ENCODE measurements at regions not wholly inside any gene's neighbourhood (a gene's known extent, or its start where the extent isn't known, plus 50 kb on each side); places are given as distances from the start of the nearest gene placed in this dataset.
"Not testable (repeated sequence)": the region's sequence is repeated elsewhere in the genome, so short reads cannot be mapped to it uniquely, and the experiment has no call there.

- no peak for DNase-seq (ENCODE audit: low spot score)
Observed at GRCh38 chr10:7069706-7070105, 341.1 kb downstream of the SFMBT2 start.

GRCh38 chr10:7056216-7056615, 354.6 kb downstream of the SFMBT2 start:
- DNase-seq (ENCODE audit: low spot score) = no peak

GRCh38 chr10:7054915-7055314, 355.9 kb downstream of the SFMBT2 start:
- DNase-seq (ENCODE audit: low spot score) = no peak

GRCh38 chr10:7053195-7053594, 357.6 kb downstream of the SFMBT2 start:
- no peak for DNase-seq (ENCODE audit: low spot score)

GRCh38 chr10:7050024-7050423, 360.8 kb downstream of the SFMBT2 start:
- DNase-seq (ENCODE audit: low spot score) = not testable (repeated sequence)

GRCh38 chr10:7048061-7048460, 362.8 kb downstream of the SFMBT2 start:
- DNase-seq (ENCODE audit: low spot score) = no peak

- DNase-seq (ENCODE audit: low spot score) = no peak
Observed at GRCh38 chr10:7046615-7047014, 364.2 kb downstream of the SFMBT2 start.

GRCh38 chr10:7045891-7046599, 364.8 kb downstream of the SFMBT2 start:
- DNase-seq (ENCODE audit: low spot score) = no peak

GRCh38 chr10:7043055-7043653, 367.7 kb downstream of the SFMBT2 start:
- DNase-seq (ENCODE audit: low spot score) = no peak

- no peak for DNase-seq (ENCODE audit: low spot score)
Observed at GRCh38 chr10:7042419-7043054, 368.3 kb downstream of the SFMBT2 start.

GRCh38 chr10:7042000-7042399, 368.8 kb downstream of the SFMBT2 start:
- DNase-seq (ENCODE audit: low spot score) = no peak

GRCh38 chr10:7040681-7041080, 370.2 kb downstream of the SFMBT2 start:
- no peak for DNase-seq (ENCODE audit: low spot score)

GRCh38 chr10:7039859-7040258, 371.0 kb downstream of the SFMBT2 start:
- DNase-seq (ENCODE audit: low spot score) = no peak

- DNase-seq (ENCODE audit: low spot score) = no peak
Observed at GRCh38 chr10:7038416-7038815, 372.4 kb downstream of the SFMBT2 start.

- DNase-seq (ENCODE audit: low spot score) = not testable (repeated sequence)
Observed at GRCh38 chr10:7037434-7037833, 373.4 kb downstream of the SFMBT2 start.

- no peak for DNase-seq (ENCODE audit: low spot score)
Observed at GRCh38 chr10:7036951-7037350, 373.9 kb downstream of the SFMBT2 start.

GRCh38 chr10:7035126-7035761, 375.6 kb downstream of the SFMBT2 start:
- no peak for DNase-seq (ENCODE audit: low spot score)

- no peak for DNase-seq (ENCODE audit: low spot score)
Observed at GRCh38 chr10:7033031-7033430, 377.8 kb downstream of the SFMBT2 start.

GRCh38 chr10:7030134-7030855, 380.5 kb downstream of the SFMBT2 start:
- DNase-seq (ENCODE audit: low spot score) = no peak

GRCh38 chr10:7029672-7030071, 381.2 kb downstream of the SFMBT2 start:
- DNase-seq (ENCODE audit: low spot score) = no peak

GRCh38 chr10:7028809-7029166, 382.0 kb downstream of the SFMBT2 start:
- no peak for DNase-seq (ENCODE audit: low spot score)
